ENCODE measurements at regions not wholly inside any gene's neighbourhood (a gene's known extent, or its start where the extent isn't known, plus 50 kb on each side); places are given as distances from the start of the nearest gene placed in this dataset.

DNA sequence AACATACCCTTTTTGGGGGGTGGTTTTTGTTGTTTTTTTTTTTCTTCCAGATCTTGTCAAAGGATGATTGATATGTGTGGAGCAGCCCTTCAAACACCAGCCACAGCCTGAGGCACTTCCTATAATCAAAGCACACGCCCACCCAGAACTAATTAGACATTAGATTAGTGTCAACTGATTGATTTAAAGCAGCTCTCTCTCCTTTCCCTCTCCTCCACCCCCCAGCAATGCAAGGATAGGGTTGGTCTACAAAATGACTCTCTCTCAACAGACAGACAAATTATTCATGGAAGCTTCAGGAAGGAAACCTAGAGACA lies 250.3 kb upstream of the SOX9 start:
- TF ChIP-seq, protein P1, sequence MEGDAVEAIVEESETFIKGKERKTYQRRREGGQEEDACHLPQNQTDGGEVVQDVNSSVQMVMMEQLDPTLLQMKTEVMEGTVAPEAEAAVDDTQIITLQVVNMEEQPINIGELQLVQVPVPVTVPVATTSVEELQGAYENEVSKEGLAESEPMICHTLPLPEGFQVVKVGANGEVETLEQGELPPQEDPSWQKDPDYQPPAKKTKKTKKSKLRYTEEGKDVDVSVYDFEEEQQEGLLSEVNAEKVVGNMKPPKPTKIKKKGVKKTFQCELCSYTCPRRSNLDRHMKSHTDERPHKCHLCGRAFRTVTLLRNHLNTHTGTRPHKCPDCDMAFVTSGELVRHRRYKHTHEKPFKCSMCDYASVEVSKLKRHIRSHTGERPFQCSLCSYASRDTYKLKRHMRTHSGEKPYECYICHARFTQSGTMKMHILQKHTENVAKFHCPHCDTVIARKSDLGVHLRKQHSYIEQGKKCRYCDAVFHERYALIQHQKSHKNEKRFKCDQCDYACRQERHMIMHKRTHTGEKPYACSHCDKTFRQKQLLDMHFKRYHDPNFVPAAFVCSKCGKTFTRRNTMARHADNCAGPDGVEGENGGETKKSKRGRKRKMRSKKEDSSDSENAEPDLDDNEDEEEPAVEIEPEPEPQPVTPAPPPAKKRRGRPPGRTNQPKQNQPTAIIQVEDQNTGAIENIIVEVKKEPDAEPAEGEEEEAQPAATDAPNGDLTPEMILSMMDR (IDR thresholded peaks at IDR 0.05; ENCODE audit: insufficient read depth, low read length, poor library complexity, severe bottlenecking): no peak
- TF ChIP-seq EZH2phosphoT487 (conservative IDR thresholded peaks at IDR 0.05; ENCODE audit: low read length): no peak
